K562 (cell line): ENCODE measurements at regions not wholly inside any gene's neighbourhood (a gene's known extent, or its start where the extent isn't known, plus 50 kb on each side); places are given as distances from the start of the nearest gene placed in this dataset.

Experiments
- ATAC-seq: fragments of 200-7000 bp; cut with Tn5 transposase; 3 replicates; pipeline ENCODE4 v1.9.1; 2020; ENCODE audit warnings: moderate library complexity
- BruUV-seq: library from RNA; stranded (reverse); fragments of 400-500 nt; replicated peaks from 2 replicates; lab custom pipeline; 2021; lab: Mats Ljungman, UMichigan
- CTCF ChIA-PET: fragments of 300-600 bp; formaldehyde crosslinking; extraction: SDS; loops from one replicate; lab custom pipeline; 2021; ENCODE audit warnings: low intra/inter-chr PET ratio; lab: Yijun Ruan, JAX
- POLR2A ChIA-PET: fragments of 300-600, 350-650 bp; sonication (Branson Sonifier 250); formaldehyde crosslinking; extraction: SDS; loops from one replicate; lab custom pipeline; 2021; ENCODE audit warnings: antibody characterized with exemption, inconsistent platforms; lab: Yijun Ruan, JAX
- DNase-seq, 4 experiments: peaks; one replicate each; pipeline versions ENCODE4 v3.0.0 to v3.0.0-alpha.2; 2011 to 2018; ENCODE audit warnings: low spot score in 3 of 4, mixed read lengths in 3 of 4; ENCODE audit errors: extremely low read depth in 1 of 4
- FAIRE-seq: peaks from 2 replicates; lab custom pipeline; 2011; peaks lifted over from hg19 to GRCh38; lab: Jason Lieb, UNC
- H2AFZ ChIP-seq: 2 replicates; pipeline ENCODE4 v1.6.0; 2011; ENCODE audit warnings: low read depth, low read length, control low read depth, inconsistent platforms
- H3K27ac ChIP-seq: fragments of 200-600 bp; 3 replicates; pipeline ENCODE4 v1.8.0; 2011; ENCODE audit warnings: low read depth, mild to moderate bottlenecking, control low read depth, inconsistent platforms, low read length, moderate library complexity, mixed read lengths; ENCODE audit errors: extremely low read depth
- H3K27me3 ChIP-seq, 2 experiments: fragments of 300-600 bp in 1 of 2; 2 replicates in 1 of 2; 3 replicates in 1 of 2; pipeline versions ENCODE4 v1.6.0 to v1.8.0; 2011; ENCODE audit warnings: inconsistent platforms in 2 of 2, low read length in 2 of 2, mild to moderate bottlenecking in 1 of 2, mixed read lengths in 1 of 2, moderate library complexity in 1 of 2; ENCODE audit not compliant: control insufficient read depth in 2 of 2, insufficient read depth in 2 of 2
- H3K36me3 ChIP-seq: fragments of 300-600 bp; 3 replicates; pipeline ENCODE4 v1.8.0; 2011; ENCODE audit warnings: mild to moderate bottlenecking, low read length, inconsistent platforms; ENCODE audit not compliant: control insufficient read depth, insufficient read depth
- H3K4me1 ChIP-seq, 2 experiments: fragments of 200-600 bp in 1 of 2; replicated peaks in 1 of 2; 2 replicates in 1 of 2; 3 replicates in 1 of 2; pipeline versions ENCODE4 v1.5.1 to v1.8.0; 2011; ENCODE audit warnings: inconsistent platforms in 2 of 2, low read length in 2 of 2, mild to moderate bottlenecking in 1 of 2, mixed read lengths in 1 of 2, moderate library complexity in 1 of 2; ENCODE audit not compliant: control insufficient read depth in 2 of 2, insufficient read depth in 2 of 2
- H3K4me2 ChIP-seq: 2 replicates; pipeline ENCODE4 v1.6.1; 2011; ENCODE audit warnings: low read length, control low read depth, inconsistent platforms, mixed read lengths; ENCODE audit not compliant: insufficient read depth
- H3K4me3 ChIP-seq: fragments of 200-600 bp; sonication (generic), shearing (Covaris generic); 2 replicates; pipeline ENCODE4 v1.5.1; 2016; ENCODE audit warnings: control low read depth, inconsistent platforms
- H3K79me2 ChIP-seq: fragments of 200-600 bp; 3 replicates; pipeline ENCODE4 v1.8.0; 2011; ENCODE audit warnings: low read length, inconsistent platforms; ENCODE audit not compliant: control insufficient read depth, insufficient read depth
- H3K9ac ChIP-seq, 2 experiments: 2 replicates each; pipeline versions ENCODE4 v1.6.0 to v1.6.1; 2011; ENCODE audit warnings: low read depth in 2 of 2, low read length in 2 of 2, control low read depth in 1 of 2, inconsistent platforms in 1 of 2, mild to moderate bottlenecking in 1 of 2, mixed read lengths in 1 of 2; ENCODE audit not compliant: insufficient read depth in 1 of 2
- H3K9me1 ChIP-seq: one replicate; pipeline ENCODE4 v1.6.0; 2011; ENCODE audit warnings: inconsistent platforms, mild to moderate bottlenecking, low read length, moderate library complexity; ENCODE audit not compliant: control insufficient read depth, insufficient read depth
- H3K9me3 ChIP-seq: replicated peaks from 2 replicates; pipeline ENCODE4 v1.5.1; 2011; ENCODE audit warnings: low read depth, low read length, inconsistent platforms; ENCODE audit not compliant: control insufficient read depth, insufficient read depth
- H4K20me1 ChIP-seq: replicated peaks from 2 replicates; pipeline ENCODE4 v1.6.1; 2011; ENCODE audit warnings: low read length, inconsistent platforms, mixed read lengths; ENCODE audit not compliant: control insufficient read depth, insufficient read depth
- BRF1 ChIP-seq: IDR thresholded peaks from 3 replicates; pipeline ENCODE4 v1.6.1; 2011; ENCODE audit warnings: borderline replicate concordance, mild to moderate bottlenecking; ENCODE audit not compliant: insufficient read length; ENCODE audit errors: extremely low read depth
- E2F3 ChIP-seq: fragments of 250-450 bp; sonication (Bioruptor Pico); IDR thresholded peaks from 2 replicates; pipeline ENCODE4 v1.4.0; 2020; ENCODE audit warnings: mild to moderate bottlenecking
- FOXK2 ChIP-seq, 2 experiments: fragments of 450-650 bp; IDR thresholded peaks in 1 of 2; conservative IDR thresholded peaks in 1 of 2; 2 replicates each; pipeline ENCODE4 v1.6.1; 2016; ENCODE audit warnings: low read depth in 2 of 2, mild to moderate bottlenecking in 1 of 2
- HMGXB4 ChIP-seq: sonication (generic); formaldehyde crosslinking; IDR thresholded peaks from 2 replicates; pipeline ENCODE4 v1.8.1; 2023; ENCODE audit warnings: mild to moderate bottlenecking, missing genetic modification reagents
- HNRNPK ChIP-seq: fragments of 200-400 bp; formaldehyde crosslinking; IDR thresholded peaks from one replicate; pipeline ENCODE4 v1.6.1; 2018; ENCODE audit warnings: mild to moderate bottlenecking, low read depth, low read length; ENCODE audit not compliant: poor library complexity, severe bottlenecking
- LEF1 ChIP-seq: fragments of 450-650 bp; IDR thresholded peaks from 2 replicates; pipeline ENCODE4 v1.6.1; 2016; ENCODE audit warnings: mild to moderate bottlenecking
- MTA2 ChIP-seq: fragments of 450-650 bp; IDR thresholded peaks from 2 replicates; pipeline ENCODE4 v1.6.1; 2016; ENCODE audit warnings: low read depth
- STAT5B ChIP-seq: fragments of 250-450 bp; sonication (Bioruptor Pico); IDR thresholded peaks from 2 replicates; pipeline ENCODE4 v1.8.0; 2021; ENCODE audit warnings: mild to moderate bottlenecking, inconsistent platforms
- TRIM24 ChIP-seq, 2 experiments: fragments of 450-650 bp; IDR thresholded peaks; 2 replicates each; pipeline ENCODE4 v1.6.1; 2016
- ZNF134 ChIP-seq: fragments of 250-450 bp; sonication (Bioruptor Pico); conservative IDR thresholded peaks from 2 replicates; pipeline ENCODE4 v1.4.0; 2020
- ZNF224 ChIP-seq: sonication (generic); formaldehyde crosslinking; IDR thresholded peaks from 2 replicates; pipeline ENCODE4 v1.8.0; 2022; ENCODE audit warnings: mild to moderate bottlenecking, missing genetic modification reagents
- ZNF583 ChIP-seq: fragments of 250-450 bp; sonication (Bioruptor Pico); IDR thresholded peaks from 2 replicates; pipeline ENCODE4 v1.4.0; 2020
- WGBS: fragments of 100-300 bp; shearing (Covaris generic); methylation state at CpG from one replicate; pipeline ENCODE4 v1.1.6; 2016; ENCODE audit warnings: low coverage, mixed read lengths; ENCODE audit not compliant: insufficient coverage; ENCODE audit errors: missing lambda C conversion rate; 5-methylcytosine and 5-hydroxymethylcytosine counted together
- in situ Hi-C: fragments of 300-500 bp; cut with MboI; formaldehyde crosslinking; loops from 4 replicates; pipeline ENCODE4 v1.15.0; 2018; ENCODE audit warnings: inconsistent platforms, mixed read lengths
- intact Hi-C: fragments of 100-400 bp; cut with micrococcal nuclease; formaldehyde crosslinking; loops from 2 replicates; pipeline ENCODE4 v1.14.2; 2022
- TF ChIP-seq, protein P1 (sequence below): IDR thresholded peaks from 2 replicates; pipeline ENCODE4 v1.6.1; 2011; ENCODE audit warnings: borderline replicate concordance, low read depth, mild to moderate bottlenecking, moderate library complexity, low read length; ENCODE audit not compliant: insufficient read depth, poor library complexity, severe bottlenecking
- TF ChIP-seq, protein P2 (sequence below): sonication (generic); formaldehyde crosslinking; IDR thresholded peaks from 2 replicates; pipeline ENCODE4 v1.8.1; 2023; ENCODE audit warnings: missing genetic modification reagents, mild to moderate bottlenecking, borderline replicate concordance

- no peak for TF ChIP-seq LEF1
- TF ChIP-seq MTA2 = no peak
Observed at GRCh38 chr2:180925700-180926099, 54.7 kb upstream of the UBE2E3 start (continued).

DNA sequence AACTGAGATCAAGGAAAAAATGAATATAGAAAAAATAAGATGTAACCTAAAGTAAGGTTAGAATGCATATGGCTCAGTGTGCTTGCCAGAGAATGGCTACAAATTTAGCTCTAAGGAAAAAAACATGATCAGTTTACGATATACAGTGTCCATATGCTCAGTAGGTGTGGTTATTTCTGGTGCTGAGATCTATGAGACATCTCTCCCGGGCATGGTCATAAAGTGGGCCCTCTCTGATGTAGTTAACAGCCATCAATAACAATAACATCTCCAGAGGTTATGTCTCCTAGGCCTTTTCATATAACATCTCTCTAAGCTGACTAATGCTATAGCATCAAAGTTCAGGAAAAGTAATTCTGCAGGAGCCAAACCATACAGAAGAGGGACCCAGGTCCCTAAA lies 56.3 kb upstream of the UBE2E3 start:
- Histone ChIP-seq H4K20me1 (no peaks in the 10 kb centered on the region), H3K9ac (no peak overlapping the region), H3K27me3 (no peaks in the 10 kb centered on the region), H3K4me3 (no peak overlapping the region), H3K4me1 (no peaks in the 10 kb centered on the region), H3K4me2 (no peak overlapping the region), H2AFZ (no peak overlapping the region), H3K9me1 (no peaks in the 10 kb centered on the region), H3K9me3 (no peaks in the 10 kb centered on the region), H3K36me3 (no peaks in the 10 kb centered on the region), H3K27ac (no peak overlapping the region), H3K79me2 (no peaks in the 10 kb centered on the region)
- ChIA-PET POLR2A (no interaction called here), CTCF (no interaction called here)
- BruUV-seq = no TSS peak
- WGBS = 12% methylated on average over 2 of the region's 2 CpGs
- no peak for FAIRE-seq
- DNase-seq = no peak
- in situ Hi-C loops (no loop called here), intact Hi-C loops (no loop called here)
- no peak for ATAC-seq
- TF ChIP-seq STAT5B = no peak
- no peak for TF ChIP-seq FOXK2 (conservative IDR thresholded peaks at IDR 0.05 in 1 of 2, IDR thresholded peaks at IDR 0.05 in 1 of 2; ENCODE audit: low read depth in 2 of 2)
- no peak for TF ChIP-seq HMGXB4 (CRISPR knock-in tag)
- TF ChIP-seq E2F3 (CRISPR knock-in tag) = no peak
- no peak for TF ChIP-seq TRIM24 (IDR thresholded peaks at IDR 0.05)
- no peak for TF ChIP-seq ZNF224 (CRISPR knock-in tag)
- no peak for TF ChIP-seq ZNF583 (CRISPR knock-in tag)
- TF ChIP-seq, protein P1, sequence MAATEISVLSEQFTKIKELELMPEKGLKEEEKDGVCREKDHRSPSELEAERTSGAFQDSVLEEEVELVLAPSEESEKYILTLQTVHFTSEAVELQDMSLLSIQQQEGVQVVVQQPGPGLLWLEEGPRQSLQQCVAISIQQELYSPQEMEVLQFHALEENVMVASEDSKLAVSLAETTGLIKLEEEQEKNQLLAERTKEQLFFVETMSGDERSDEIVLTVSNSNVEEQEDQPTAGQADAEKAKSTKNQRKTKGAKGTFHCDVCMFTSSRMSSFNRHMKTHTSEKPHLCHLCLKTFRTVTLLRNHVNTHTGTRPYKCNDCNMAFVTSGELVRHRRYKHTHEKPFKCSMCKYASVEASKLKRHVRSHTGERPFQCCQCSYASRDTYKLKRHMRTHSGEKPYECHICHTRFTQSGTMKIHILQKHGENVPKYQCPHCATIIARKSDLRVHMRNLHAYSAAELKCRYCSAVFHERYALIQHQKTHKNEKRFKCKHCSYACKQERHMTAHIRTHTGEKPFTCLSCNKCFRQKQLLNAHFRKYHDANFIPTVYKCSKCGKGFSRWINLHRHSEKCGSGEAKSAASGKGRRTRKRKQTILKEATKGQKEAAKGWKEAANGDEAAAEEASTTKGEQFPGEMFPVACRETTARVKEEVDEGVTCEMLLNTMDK = no peak
- no peak for TF ChIP-seq ZNF134 (CRISPR knock-in tag)
- TF ChIP-seq, protein P2, sequence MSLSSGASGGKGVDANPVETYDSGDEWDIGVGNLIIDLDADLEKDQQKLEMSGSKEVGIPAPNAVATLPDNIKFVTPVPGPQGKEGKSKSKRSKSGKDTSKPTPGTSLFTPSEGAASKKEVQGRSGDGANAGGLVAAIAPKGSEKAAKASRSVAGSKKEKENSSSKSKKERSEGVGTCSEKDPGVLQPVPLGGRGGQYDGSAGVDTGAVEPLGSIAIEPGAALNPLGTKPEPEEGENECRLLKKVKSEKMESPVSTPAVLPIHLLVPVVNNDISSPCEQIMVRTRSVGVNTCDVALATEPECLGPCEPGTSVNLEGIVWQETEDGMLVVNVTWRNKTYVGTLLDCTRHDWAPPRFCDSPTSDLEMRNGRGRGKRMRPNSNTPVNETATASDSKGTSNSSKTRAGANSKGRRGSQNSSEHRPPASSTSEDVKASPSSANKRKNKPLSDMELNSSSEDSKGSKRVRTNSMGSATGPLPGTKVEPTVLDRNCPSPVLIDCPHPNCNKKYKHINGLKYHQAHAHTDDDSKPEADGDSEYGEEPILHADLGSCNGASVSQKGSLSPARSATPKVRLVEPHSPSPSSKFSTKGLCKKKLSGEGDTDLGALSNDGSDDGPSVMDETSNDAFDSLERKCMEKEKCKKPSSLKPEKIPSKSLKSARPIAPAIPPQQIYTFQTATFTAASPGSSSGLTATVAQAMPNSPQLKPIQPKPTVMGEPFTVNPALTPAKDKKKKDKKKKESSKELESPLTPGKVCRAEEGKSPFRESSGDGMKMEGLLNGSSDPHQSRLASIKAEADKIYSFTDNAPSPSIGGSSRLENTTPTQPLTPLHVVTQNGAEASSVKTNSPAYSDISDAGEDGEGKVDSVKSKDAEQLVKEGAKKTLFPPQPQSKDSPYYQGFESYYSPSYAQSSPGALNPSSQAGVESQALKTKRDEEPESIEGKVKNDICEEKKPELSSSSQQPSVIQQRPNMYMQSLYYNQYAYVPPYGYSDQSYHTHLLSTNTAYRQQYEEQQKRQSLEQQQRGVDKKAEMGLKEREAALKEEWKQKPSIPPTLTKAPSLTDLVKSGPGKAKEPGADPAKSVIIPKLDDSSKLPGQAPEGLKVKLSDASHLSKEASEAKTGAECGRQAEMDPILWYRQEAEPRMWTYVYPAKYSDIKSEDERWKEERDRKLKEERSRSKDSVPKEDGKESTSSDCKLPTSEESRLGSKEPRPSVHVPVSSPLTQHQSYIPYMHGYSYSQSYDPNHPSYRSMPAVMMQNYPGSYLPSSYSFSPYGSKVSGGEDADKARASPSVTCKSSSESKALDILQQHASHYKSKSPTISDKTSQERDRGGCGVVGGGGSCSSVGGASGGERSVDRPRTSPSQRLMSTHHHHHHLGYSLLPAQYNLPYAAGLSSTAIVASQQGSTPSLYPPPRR (CRISPR knock-in tag) = no peak
- no peak for TF ChIP-seq HNRNPK
- TF ChIP-seq BRF1 = no peak
